H1 (cell line): ENCODE measurements at regions not wholly inside any gene's neighbourhood (a gene's known extent, or its start where the extent isn't known, plus 50 kb on each side); places are given as distances from the start of the nearest gene placed in this dataset.

Experiments used
- CTCF ChIA-PET: fragments of 300-600 bp; sonication (Branson Sonifier 250); formaldehyde crosslinking; loops from one replicate; lab custom pipeline; 2021; ENCODE audit not compliant: partially characterized antibody; lab: Charles Lee
- POLR2A ChIA-PET: fragments of 300-600 bp; sonication (Branson Sonifier 250); formaldehyde crosslinking; loops from one replicate; lab custom pipeline; 2021; ENCODE audit warnings: inconsistent platforms; ENCODE audit not compliant: partially characterized antibody; lab: Charles Lee
- DNase-seq, 2 experiments: peaks; one replicate each; pipeline versions ENCODE4 v3.0.0 to v3.0.0-alpha.2; 2010 to 2022; ENCODE audit warnings: low spot score in 2 of 2, low read depth in 1 of 2, mixed read lengths in 1 of 2
- FAIRE-seq: peaks from 2 replicates; lab custom pipeline; 2011; peaks lifted over from hg19 to GRCh38; lab: Jason Lieb, UNC
- H2AFZ ChIP-seq: 2 replicates; pipeline ENCODE4 v1.8.1; 2012; ENCODE audit warnings: low read length, inconsistent platforms
- H2AK5ac ChIP-seq: 2 replicates; pipeline ENCODE4 v1.6.1; 2013; ENCODE audit warnings: low read depth, low read length
- H2BK120ac ChIP-seq: replicated peaks from 2 replicates; pipeline ENCODE3; 2013; ENCODE audit warnings: low read depth, low read length, inconsistent platforms
- H2BK12ac ChIP-seq: 2 replicates; pipeline ENCODE4 v1.6.1; 2013; ENCODE audit warnings: low read depth, low read length
- H2BK15ac ChIP-seq: 2 replicates; pipeline ENCODE4 v1.6.1; 2013; ENCODE audit warnings: low read length
- H2BK20ac ChIP-seq: 2 replicates; pipeline ENCODE4 v1.6.1; 2013; ENCODE audit warnings: low read length
- H2BK5ac ChIP-seq: 2 replicates; pipeline ENCODE4 v1.6.1; 2013; ENCODE audit warnings: low read depth, low read length
- H3K14ac ChIP-seq: 2 replicates; pipeline ENCODE4 v1.6.1; 2013; ENCODE audit warnings: inconsistent platforms; ENCODE audit not compliant: insufficient read length
- H3K18ac ChIP-seq: 2 replicates; pipeline ENCODE4 v1.6.1; 2013; ENCODE audit warnings: low read length; ENCODE audit errors: extremely low read depth
- H3K23ac ChIP-seq: 2 replicates; pipeline ENCODE4 v1.6.1; 2013; ENCODE audit warnings: inconsistent platforms; ENCODE audit not compliant: insufficient read length
- H3K23me2 ChIP-seq: 2 replicates; pipeline ENCODE4 v1.6.1; 2013; ENCODE audit warnings: low read depth, low read length
- H3K27ac ChIP-seq: 2 replicates; pipeline ENCODE4 v1.6.1; 2011; ENCODE audit warnings: low read depth, low read length, inconsistent platforms
- H3K27me3 ChIP-seq, 4 experiments: replicated peaks in 1 of 4; 1 replicate in 1 of 4; 2 replicates in 3 of 4; pipeline versions ENCODE4 v1.6.1 to v1.8.1; 2011 to 2013; ENCODE audit warnings: low read length in 3 of 4, mild to moderate bottlenecking in 3 of 4, inconsistent platforms in 2 of 4, mixed read lengths in 2 of 4, moderate library complexity in 1 of 4; ENCODE audit not compliant: control insufficient read depth in 3 of 4, insufficient read depth in 3 of 4; ENCODE audit errors: extremely low read depth in 1 of 4
- H3K36me3 ChIP-seq, 4 experiments: 2 replicates each; pipeline versions ENCODE4 v1.6.1 to v1.8.1; 2011 to 2013; ENCODE audit warnings: mild to moderate bottlenecking in 4 of 4, low read length in 3 of 4, moderate library complexity in 2 of 4, control low read depth in 1 of 4, inconsistent platforms in 1 of 4; ENCODE audit not compliant: insufficient read depth in 4 of 4, control insufficient read depth in 2 of 4
- H3K4ac ChIP-seq: replicated peaks from 2 replicates; pipeline ENCODE3; 2013; ENCODE audit warnings: low read length, low read depth, mixed read lengths, inconsistent platforms; ENCODE audit not compliant: insufficient read length
- H3K4me1 ChIP-seq, 4 experiments: replicated peaks in 1 of 4; 1 replicate in 1 of 4; 2 replicates in 3 of 4; pipeline versions ENCODE4 v1.6.1 to v1.8.1; 2011 to 2013; ENCODE audit warnings: low read length in 3 of 4, inconsistent platforms in 2 of 4, mixed read lengths in 1 of 4; ENCODE audit not compliant: insufficient read depth in 4 of 4, control insufficient read depth in 3 of 4
- H3K4me2 ChIP-seq, 2 experiments: 2 replicates each; pipeline versions ENCODE4 v1.6.1 to v1.8.1; 2011 to 2013; ENCODE audit warnings: low read depth in 2 of 2, low read length in 2 of 2, control low read depth in 1 of 2, inconsistent platforms in 1 of 2, mild to moderate bottlenecking in 1 of 2; ENCODE audit not compliant: insufficient read depth in 1 of 2
- H3K4me3 ChIP-seq, 4 experiments: fragments of 200-600, 300-600 bp in 1 of 4; sonication (generic), shearing (Covaris generic), sonication (Bioruptor Twin) in 1 of 4; 2 replicates each; pipeline versions ENCODE4 v1.5.1 to v1.8.1; 2011 to 2016; ENCODE audit warnings: low read length in 4 of 4, low read depth in 3 of 4, control low read depth in 2 of 4, inconsistent platforms in 2 of 4, mild to moderate bottlenecking in 2 of 4, mixed read lengths in 1 of 4, moderate library complexity in 1 of 4; ENCODE audit not compliant: insufficient read depth in 2 of 4; ENCODE audit errors: extremely low read depth in 1 of 4
- H3K56ac ChIP-seq: replicated peaks from 2 replicates; pipeline ENCODE3; 2013; ENCODE audit warnings: low read depth, mild to moderate bottlenecking, mixed read lengths, low read length, inconsistent platforms; ENCODE audit not compliant: insufficient read length
- H3K79me1 ChIP-seq: 2 replicates; pipeline ENCODE4 v1.6.1; 2013; ENCODE audit warnings: low read depth, low read length, control low read depth
- H3K79me2 ChIP-seq, 2 experiments: 2 replicates each; pipeline versions ENCODE4 v1.6.1 to v1.8.1; 2012 to 2013; ENCODE audit warnings: low read length in 2 of 2, mild to moderate bottlenecking in 2 of 2, inconsistent platforms in 1 of 2; ENCODE audit not compliant: insufficient read depth in 2 of 2, control insufficient read depth in 1 of 2
- H3K9ac ChIP-seq, 4 experiments: replicated peaks in 1 of 4; 1 replicate in 1 of 4; 2 replicates in 3 of 4; pipeline versions ENCODE4 v1.6.1 to v1.8.1; 2011 to 2013; ENCODE audit warnings: low read depth in 3 of 4, low read length in 3 of 4, control low read depth in 2 of 4, mild to moderate bottlenecking in 2 of 4, moderate library complexity in 2 of 4, inconsistent platforms in 1 of 4; ENCODE audit errors: extremely low read depth in 1 of 4
- H3K9me3 ChIP-seq, 2 experiments: 2 replicates each; pipeline versions ENCODE4 v1.6.1 to v1.8.1; 2012 to 2013; ENCODE audit warnings: mild to moderate bottlenecking in 2 of 2, moderate library complexity in 2 of 2, control low read depth in 1 of 2, inconsistent platforms in 1 of 2, low read depth in 1 of 2, low read length in 1 of 2, mixed read lengths in 1 of 2; ENCODE audit not compliant: insufficient read depth in 2 of 2
- H4K20me1 ChIP-seq, 2 experiments: replicated peaks in 1 of 2; 2 replicates each; pipeline versions ENCODE3 to v1.8.1; 2011 to 2013; ENCODE audit warnings: inconsistent platforms in 2 of 2, low read length in 2 of 2, mild to moderate bottlenecking in 1 of 2; ENCODE audit not compliant: insufficient read depth in 2 of 2, control insufficient read depth in 1 of 2
- H4K5ac ChIP-seq: 2 replicates; pipeline ENCODE4 v1.6.1; 2013; ENCODE audit warnings: low read length, low read depth, mixed read lengths, inconsistent platforms; ENCODE audit not compliant: insufficient read length
- H4K8ac ChIP-seq: 2 replicates; pipeline ENCODE4 v1.8.0; 2013; ENCODE audit warnings: mild to moderate bottlenecking, moderate library complexity, low read length, inconsistent platforms; ENCODE audit not compliant: insufficient read depth; ENCODE audit errors: extremely low read depth
- H4K91ac ChIP-seq: replicated peaks from 2 replicates; pipeline ENCODE3; 2013; ENCODE audit warnings: low read length, mixed read lengths, inconsistent platforms; ENCODE audit not compliant: insufficient read length
- BRCA1 ChIP-seq: IDR thresholded peaks from 2 replicates; pipeline ENCODE4 v1.6.1; 2012; ENCODE audit warnings: low read depth, low read length, improper control_type of control experiment
- CHD1 ChIP-seq: IDR thresholded peaks from 2 replicates; pipeline ENCODE4 v1.6.1; 2012; ENCODE audit warnings: low read depth, low read length, improper control_type of control experiment
- CHD2 ChIP-seq: IDR thresholded peaks from 2 replicates; pipeline ENCODE4 v1.6.1; 2012; ENCODE audit warnings: low read length, improper control_type of control experiment
- CTBP2 ChIP-seq: IDR thresholded peaks from 2 replicates; pipeline ENCODE4 v1.7.0; 2011; ENCODE audit warnings: borderline replicate concordance, mild to moderate bottlenecking, moderate library complexity, mixed read lengths, low read length; ENCODE audit not compliant: insufficient read depth, insufficient read length
- E2F6 ChIP-seq: IDR thresholded peaks from 2 replicates; pipeline ENCODE4 v1.6.1; 2012; ENCODE audit warnings: inconsistent platforms
- GTF2F1 ChIP-seq: IDR thresholded peaks from 2 replicates; pipeline ENCODE4 v1.6.1; 2012; ENCODE audit warnings: low read depth, low read length, improper control_type of control experiment, borderline replicate concordance
- HDAC2 ChIP-seq, 2 experiments: fragments of 300-600 bp in 1 of 2; sonication (generic) in 1 of 2; IDR thresholded peaks; 2 replicates each; pipeline ENCODE4 v1.6.1; 2011 to 2012; ENCODE audit warnings: low read depth in 2 of 2, low read length in 2 of 2, mild to moderate bottlenecking in 2 of 2, moderate library complexity in 2 of 2, borderline replicate concordance in 1 of 2, inconsistent platforms in 1 of 2
- JUND ChIP-seq: IDR thresholded peaks from 2 replicates; pipeline ENCODE4 v1.6.1; 2011; ENCODE audit warnings: mild to moderate bottlenecking, improper control_type of control experiment, low read length
- TCF12 ChIP-seq: IDR thresholded peaks from 2 replicates; pipeline ENCODE4 v1.6.1; 2011; ENCODE audit warnings: low read depth, mild to moderate bottlenecking, low read length
- WGBS, 2 experiments: shearing (Covaris generic) in 1 of 2; methylation state at CpG; one replicate each; pipeline versions ENCODE4 v1.1.6 to v1.1.7; 2013 to 2015; ENCODE audit warnings: low lambda C conversion rate in 2 of 2, mixed read lengths in 2 of 2, inconsistent platforms in 1 of 2, low coverage in 1 of 2, missing lambda C conversion rate in 1 of 2; ENCODE audit not compliant: insufficient replicate concordance in 2 of 2, insufficient coverage in 1 of 2, insufficient read length in 1 of 2; ENCODE audit errors: extremely low coverage in 1 of 2, missing lambda C conversion rate in 1 of 2; 5-methylcytosine and 5-hydroxymethylcytosine counted together

- H2BK5ac ChIP-seq: no peak overlapping the region
- POLR2A ChIA-PET: no interaction called here
- H3K79me1 ChIP-seq: no peaks in the 10 kb centered on the region
- H2BK15ac ChIP-seq: no peak overlapping the region
- H3K4me2 ChIP-seq: no peak overlapping the region
- H2BK20ac ChIP-seq: no peak overlapping the region
- no peak for DNase-seq
- CTCF ChIA-PET: interaction anchor here (2.3 to 2.6 kb wide), 2 partner anchors 12 to 74 kb away, joined by 8 to 12 read pairs; no protein-coding TSS in a partner anchor
- no peak overlapping the region for H3K14ac ChIP-seq
- H4K8ac ChIP-seq: no peak overlapping the region
- no peak overlapping the region for H2AK5ac ChIP-seq
- H3K23ac ChIP-seq: no peak overlapping the region
- TF ChIP-seq GTF2F1: no peak
- no peak for TF ChIP-seq JUND
- TF ChIP-seq CTBP2: no peak
- no peak for TF ChIP-seq HDAC2 (IDR thresholded peaks at IDR 0.05; ENCODE audit: borderline replicate concordance in 1 of 2, low read depth in 2 of 2, low read length in 2 of 2)
- TF ChIP-seq BRCA1: no peak
- TF ChIP-seq CHD1: no peak
- no peak for TF ChIP-seq TCF12
- TF ChIP-seq E2F6: no peak
- TF ChIP-seq CHD2: no peak
- no peak overlapping the region for H2BK120ac ChIP-seq
- H3K9ac ChIP-seq: no peak overlapping the region
- H2AFZ ChIP-seq: no peak overlapping the region
- H3K27ac ChIP-seq: no peak overlapping the region
- no peak overlapping the region for H4K91ac ChIP-seq
- H3K9me3 ChIP-seq: no peaks in the 10 kb centered on the region
- no peaks in the 10 kb centered on the region; a peak in 2 of 7 replicates for H3K4me1 ChIP-seq
- no peak for FAIRE-seq
- H3K4ac ChIP-seq: no peak overlapping the region
- no peaks in the 10 kb centered on the region for H3K79me2 ChIP-seq
- H4K20me1 ChIP-seq: no peaks in the 10 kb centered on the region
- no peak overlapping the region for H3K4me3 ChIP-seq
- no peak overlapping the region for H3K56ac ChIP-seq
- H3K36me3 ChIP-seq: no peaks in the 10 kb centered on the region
- H3K18ac ChIP-seq: no peak overlapping the region
- H4K5ac ChIP-seq: no peak overlapping the region
- 95% methylated on average over 4 of the region's 4 CpGs; no CpG with 5 or more reads in 1 of the 2 experiments for WGBS, 2 experiments
- H3K27me3 ChIP-seq: peaks cover 0 to 1% (median 0%) of the 10 kb centered on the region in 4 experiments; a peak in 2 of 7 replicates
- no peak overlapping the region for H2BK12ac ChIP-seq
- H3K23me2 ChIP-seq: no peaks in the 10 kb centered on the region
Measured at GRCh38 chr2:217638533-217638932, 364.3 kb downstream of the TNS1 start.
